Spinal cord (tissue), 9 donors: ENCODE measurements at regions not wholly inside any gene's neighbourhood (a gene's known extent, or its start where the extent isn't known, plus 50 kb on each side); places are given as distances from the start of the nearest gene placed in this dataset.

Experiments used
- DNase-seq, 6 donors: peaks; one replicate each; pipeline versions ENCODE4 v3.0.0 to v3.0.0-alpha.2; 2013 to 2015; ENCODE audit warnings: low spot score in 6 of 6, low read depth in 4 of 6
- H3K27ac ChIP-seq: one replicate; pipeline ENCODE4 v1.5.1; 2013; ENCODE audit warnings: low read depth, low read length, control low read depth
- H3K27me3 ChIP-seq: one replicate; pipeline ENCODE4 v1.6.1; 2013; ENCODE audit warnings: low read length; ENCODE audit not compliant: control insufficient read depth, insufficient read depth
- H3K36me3 ChIP-seq: one replicate; pipeline ENCODE4 v1.6.1; 2013; ENCODE audit warnings: low read length; ENCODE audit not compliant: control insufficient read depth, insufficient read depth
- H3K4me1 ChIP-seq: one replicate; pipeline ENCODE4 v1.6.1; 2013; ENCODE audit warnings: low read length; ENCODE audit not compliant: control insufficient read depth, insufficient read depth
- H3K4me3 ChIP-seq: one replicate; pipeline ENCODE4 v1.5.1; 2013; ENCODE audit warnings: low read depth, low read length, control low read depth
- H3K9me3 ChIP-seq: one replicate; pipeline ENCODE4 v1.6.1; 2013; ENCODE audit warnings: low read length; ENCODE audit not compliant: control insufficient read depth, insufficient read depth
- WGBS: methylation state at CpG from one replicate; pipeline ENCODE4 v1.1.5; 2013; ENCODE audit warnings: missing lambda C conversion rate; ENCODE audit not compliant: insufficient coverage; 5-methylcytosine and 5-hydroxymethylcytosine counted together
- donor health status: healthy.

DNA sequence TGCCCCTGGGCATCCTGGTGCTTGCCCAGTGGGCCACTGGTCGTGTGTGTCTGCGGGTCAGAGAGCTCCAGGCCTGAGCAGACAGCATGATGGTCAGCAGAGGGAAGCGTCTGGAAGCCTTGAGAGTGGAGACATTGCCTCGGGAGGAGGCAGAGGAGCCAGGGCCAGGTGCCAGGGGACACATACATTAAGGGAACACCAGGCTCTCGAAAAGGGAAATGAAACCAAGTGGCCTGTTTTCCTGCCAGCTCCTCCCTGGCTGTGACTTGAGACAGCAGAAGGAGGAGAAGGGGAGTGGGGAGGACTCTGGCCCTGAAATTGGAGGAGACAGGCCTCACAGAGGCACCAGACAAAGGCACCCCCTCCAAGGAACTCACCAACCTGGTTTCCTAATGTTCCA is 62.4 kb upstream of the LRP8 start:
- peak in 3 of 6 donors; percentile 28 to 95 (median 31) for DNase-seq
- 43% methylated on average over 4 of the region's 5 CpGs for WGBS
- no peak overlapping the region for H3K27ac ChIP-seq
- no peaks in the 10 kb centered on the region for H3K36me3 ChIP-seq
- H3K27me3 ChIP-seq, result no peaks in the 10 kb centered on the region
- no peak overlapping the region for H3K4me3 ChIP-seq
- H3K9me3 ChIP-seq, result no peaks in the 10 kb centered on the region
- H3K4me1 ChIP-seq, result peaks cover 28% of the 10 kb centered on the region

DNA sequence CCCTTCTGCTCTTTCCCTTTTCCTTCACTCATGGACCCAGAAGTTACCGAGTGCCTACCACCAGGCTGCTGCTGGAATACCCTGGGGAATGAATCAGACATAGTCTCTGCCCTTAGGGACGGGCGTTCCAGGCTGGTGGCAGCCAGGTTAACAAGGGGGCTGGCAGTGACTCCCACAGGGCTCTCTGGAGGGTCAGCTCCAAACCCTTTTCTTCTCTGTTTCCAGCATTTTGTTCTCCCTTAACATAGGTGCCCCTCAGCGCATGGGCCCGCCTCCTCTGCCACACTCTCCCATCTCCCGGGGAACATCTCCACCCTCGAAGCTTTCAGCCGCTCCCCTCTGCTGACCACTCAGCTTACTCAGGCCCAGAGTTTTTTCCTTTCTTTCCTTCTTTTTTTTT is 62.9 kb upstream of the LRP8 start:
- Histone ChIP-seq H3K4me1 (peaks cover 28% of the 10 kb centered on the region), H3K4me3 (no peak overlapping the region), H3K27ac (no peak overlapping the region), H3K9me3 (no peaks in the 10 kb centered on the region), H3K27me3 (no peaks in the 10 kb centered on the region), H3K36me3 (no peaks in the 10 kb centered on the region)
- DNase-seq, result no peak
- WGBS, result 80% methylated on average over 7 of the region's 8 CpGs

DNA sequence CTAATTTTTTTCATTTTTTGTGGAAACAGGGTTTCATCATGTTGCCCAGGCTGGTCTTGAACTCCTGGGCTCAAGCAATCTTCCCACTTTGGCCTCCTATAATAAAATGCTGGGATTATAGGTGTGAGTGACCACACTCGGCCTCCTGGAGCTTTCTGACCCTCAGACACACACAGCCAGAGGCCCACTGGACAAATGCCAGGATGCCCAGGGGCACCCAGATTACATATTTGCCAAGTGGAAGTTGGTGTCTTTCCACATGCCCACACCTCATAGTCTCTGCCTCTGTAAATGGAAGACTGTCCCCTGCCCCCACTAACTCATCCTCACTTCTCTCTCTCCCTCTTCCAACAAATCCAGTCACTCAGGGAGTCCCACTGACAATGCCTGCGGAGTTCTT is 63.4 kb upstream of the LRP8 start:
- Histone ChIP-seq H3K4me1 (peaks cover 28% of the 10 kb centered on the region), H3K27ac (no peak overlapping the region), H3K27me3 (no peaks in the 10 kb centered on the region), H3K36me3 (no peaks in the 10 kb centered on the region), H3K9me3 (no peaks in the 10 kb centered on the region), H3K4me3 (no peak overlapping the region)
- WGBS, result 86% methylated on average over 1 of the region's 2 CpGs
- DNase-seq, result no peak

DNA sequence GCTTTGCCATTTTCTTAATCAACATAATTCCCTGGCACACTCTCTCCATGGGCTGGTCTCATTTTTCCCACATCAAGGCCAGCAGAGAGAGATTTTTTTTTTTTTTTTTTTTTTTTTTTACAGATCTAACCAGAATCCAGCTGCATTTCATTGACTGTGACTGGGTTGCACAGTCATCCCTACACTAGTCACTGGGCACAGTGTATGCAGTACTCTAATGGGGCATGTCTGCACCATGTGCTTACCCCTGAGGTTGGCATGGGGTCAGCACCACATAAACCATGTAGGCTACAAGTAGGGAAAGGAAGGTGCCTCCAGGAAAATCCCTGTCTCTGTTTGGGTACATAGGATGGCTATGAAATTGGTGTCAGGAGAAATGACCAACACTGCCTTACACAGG is 64.1 kb upstream of the LRP8 start:
- Histone ChIP-seq H3K27ac (no peak overlapping the region), H3K27me3 (no peaks in the 10 kb centered on the region), H3K9me3 (no peaks in the 10 kb centered on the region), H3K36me3 (no peaks in the 10 kb centered on the region), H3K4me3 (no peak overlapping the region), H3K4me1 (peaks cover 33% of the 10 kb centered on the region)
- no peak for DNase-seq

DNA sequence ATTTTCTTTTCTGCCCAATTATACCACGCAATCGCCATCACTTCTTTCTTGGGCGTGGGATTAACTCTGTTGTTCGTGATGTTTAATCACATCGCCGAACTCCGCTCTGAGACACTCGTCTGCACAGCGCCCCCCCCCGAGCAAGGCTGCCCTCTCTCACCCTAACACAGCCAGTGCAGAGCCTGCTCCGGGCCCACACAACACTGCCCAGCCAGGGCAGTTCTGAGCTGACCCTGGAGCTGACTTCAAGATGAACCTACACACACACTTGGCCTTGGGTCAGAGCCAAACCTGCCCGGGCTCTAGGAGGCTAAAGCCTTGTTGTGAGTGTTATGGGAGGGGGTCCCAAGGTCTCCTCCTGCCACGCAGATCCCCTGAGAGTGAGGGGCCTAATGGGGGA is 64.6 kb upstream of the LRP8 start:
- Histone ChIP-seq H3K9me3 (no peaks in the 10 kb centered on the region), H3K36me3 (no peaks in the 10 kb centered on the region), H3K4me3 (no peak overlapping the region), H3K27me3 (no peaks in the 10 kb centered on the region), H3K4me1 (peaks cover 34% of the 10 kb centered on the region), H3K27ac (no peak overlapping the region)
- WGBS, result 69% methylated on average over 11 of the region's 13 CpGs
- DNase-seq, result no peak

DNA sequence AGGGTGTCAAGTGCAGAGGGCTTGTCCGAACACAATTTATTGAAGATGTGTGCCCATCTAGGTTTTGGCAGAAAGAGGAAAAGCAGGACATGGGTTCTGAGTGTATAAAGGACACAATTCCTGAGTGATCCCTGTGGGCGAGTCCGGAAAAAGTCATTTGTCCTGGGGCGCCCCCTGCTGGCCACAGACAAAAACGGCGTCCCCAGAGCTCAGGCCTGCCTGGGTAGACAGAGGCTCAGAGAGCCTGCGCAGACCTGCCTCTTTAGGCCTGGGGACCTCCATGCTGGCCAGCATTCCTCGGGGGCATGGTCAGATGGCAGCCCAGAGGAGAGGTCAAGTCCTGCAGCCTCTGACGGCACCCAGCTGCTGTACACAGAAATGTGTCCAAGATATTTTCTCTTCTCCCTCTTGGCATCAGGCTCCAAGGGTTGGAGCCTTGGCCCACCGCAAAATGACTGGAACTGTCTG is 65.5 kb upstream of the LRP8 start:
- Histone ChIP-seq H3K9me3 (no peaks in the 10 kb centered on the region), H3K36me3 (no peaks in the 10 kb centered on the region), H3K4me3 (no peak overlapping the region), H3K4me1 (peaks cover 34% of the 10 kb centered on the region), H3K27me3 (no peaks in the 10 kb centered on the region), H3K27ac (no peak overlapping the region)
- 4% methylated on average over 8 of the region's 10 CpGs for WGBS
- peak; percentile 47 to 95 (median 80) for DNase-seq

DNA sequence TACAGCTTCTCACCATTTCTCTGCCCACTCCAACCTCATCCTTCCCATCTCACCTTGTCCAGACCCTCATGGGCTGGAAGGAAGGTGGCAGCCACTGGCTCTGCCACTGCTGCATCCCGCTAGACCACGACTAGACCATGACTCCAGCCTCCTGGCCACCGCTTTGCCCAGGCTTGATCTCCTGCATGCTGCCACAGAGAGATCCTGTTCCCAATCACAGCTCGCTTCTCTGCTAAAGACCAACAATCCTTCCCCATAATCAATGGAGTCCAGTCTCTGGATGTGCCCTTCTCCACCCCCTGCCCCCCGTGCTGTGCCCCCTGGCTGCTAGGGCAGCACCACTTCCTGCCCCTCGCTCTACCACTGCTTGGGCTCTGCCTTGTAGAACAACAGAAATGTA is 64.9 kb upstream of the DMRTB1 start:
- no peaks in the 10 kb centered on the region for H3K36me3 ChIP-seq
- no peaks in the 10 kb centered on the region for H3K9me3 ChIP-seq
- WGBS, result 97% methylated on average over 4 of the region's 6 CpGs
- no peak overlapping the region for H3K4me3 ChIP-seq
- DNase-seq, result no peak
- no peaks in the 10 kb centered on the region for H3K27me3 ChIP-seq
- H3K4me1 ChIP-seq, result peaks cover 34% of the 10 kb centered on the region
- H3K27ac ChIP-seq, result no peak overlapping the region

DNA sequence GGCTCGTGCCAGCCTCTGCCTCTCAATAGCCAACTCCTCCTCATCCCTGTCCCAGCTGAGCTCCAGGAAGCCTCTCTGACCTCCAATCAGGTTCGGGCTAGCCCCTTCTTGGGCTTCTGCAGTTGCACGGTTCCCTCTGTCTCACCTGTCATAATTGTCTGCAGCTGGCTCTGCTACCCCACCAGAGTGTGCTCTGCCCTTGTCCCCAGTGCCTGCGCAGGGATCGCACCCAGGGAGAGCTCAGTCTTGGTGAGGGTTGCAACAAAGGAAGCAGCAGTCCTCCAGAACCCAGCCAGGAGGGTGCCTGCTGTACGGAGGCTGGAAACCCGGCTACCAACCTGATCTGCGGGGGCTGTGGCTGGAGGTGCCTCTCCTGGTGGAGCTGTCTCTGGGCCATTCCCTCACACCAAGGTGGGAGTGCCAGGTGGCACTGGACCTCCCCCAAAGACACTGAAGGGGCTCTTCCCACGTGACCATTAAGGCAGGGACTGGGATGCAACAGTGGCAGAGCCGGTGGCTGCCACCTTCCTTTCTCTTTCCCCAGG is 63.5 kb upstream of the DMRTB1 start:
- no peaks in the 10 kb centered on the region for H3K9me3 ChIP-seq
- H3K4me1 ChIP-seq, result peaks cover 20% of the 10 kb centered on the region
- H3K4me3 ChIP-seq, result no peak overlapping the region
- no peak overlapping the region for H3K27ac ChIP-seq
- no peak for DNase-seq
- 75% methylated on average over 9 of the region's 10 CpGs for WGBS
- H3K36me3 ChIP-seq, result no peaks in the 10 kb centered on the region
- H3K27me3 ChIP-seq, result no peaks in the 10 kb centered on the region

DNA sequence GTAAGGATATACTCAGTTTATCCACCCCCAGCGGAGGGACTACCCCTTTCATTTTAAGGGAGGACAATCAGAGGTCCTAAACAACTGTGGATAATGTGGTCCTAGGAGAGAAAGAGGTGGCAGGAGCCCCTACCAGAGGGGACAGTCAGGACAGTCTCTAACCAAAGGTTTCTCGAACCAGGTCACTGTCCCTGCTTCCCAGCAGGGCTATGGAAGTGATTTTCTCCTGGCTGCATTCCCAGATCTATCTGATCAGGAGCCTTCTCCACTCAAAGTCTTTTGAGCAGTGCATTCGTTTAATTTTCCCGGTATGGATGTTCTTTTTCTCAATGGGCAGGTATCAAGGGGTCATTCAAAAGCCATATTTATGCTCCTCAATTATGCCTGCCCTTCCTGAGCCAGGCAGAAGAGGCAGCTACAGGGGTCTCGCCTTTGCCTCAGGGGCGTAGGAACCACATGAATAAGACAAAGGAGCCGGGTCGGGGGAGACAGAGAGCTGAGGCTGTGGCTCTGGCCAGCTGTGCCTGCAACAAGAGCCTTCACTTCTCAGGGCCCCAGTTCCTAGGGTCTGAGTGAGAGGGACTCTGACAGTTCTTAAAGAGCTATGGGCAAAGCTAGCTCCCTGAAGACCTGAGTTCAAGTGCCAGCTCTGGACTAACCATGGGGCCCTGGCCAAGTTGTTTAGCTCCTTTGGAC is 62.5 kb upstream of the DMRTB1 start:
- WGBS, result 47% methylated on average over 7 of the region's 8 CpGs
- peak in 1 of 6 donors; percentile 60 for DNase-seq
- H3K4me1 ChIP-seq, result peaks cover 17% of the 10 kb centered on the region

DNA sequence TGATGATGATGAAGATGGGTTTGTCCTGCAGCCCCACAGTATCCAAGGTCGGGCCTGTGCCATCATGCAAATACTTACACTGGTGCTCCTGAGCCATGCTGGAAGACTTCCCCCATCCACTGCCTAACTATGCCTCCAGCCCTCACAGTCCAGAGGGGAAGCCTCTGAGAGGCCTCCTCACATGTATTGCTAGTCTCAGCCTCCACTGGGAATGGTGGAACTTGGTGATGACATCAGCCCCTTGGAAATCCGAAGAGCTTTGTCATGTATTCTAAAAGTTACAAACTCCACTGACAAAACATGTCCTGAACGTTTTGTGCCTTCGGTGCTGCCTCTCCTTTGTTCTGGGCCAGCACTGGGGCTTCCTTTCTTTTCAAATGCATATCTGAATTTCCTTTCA is 61.1 kb upstream of the DMRTB1 start:
- no peak for DNase-seq
- H3K9me3 ChIP-seq, result no peaks in the 10 kb centered on the region
- 51% methylated on average over 3 of the region's 4 CpGs for WGBS
- no peak overlapping the region for H3K27ac ChIP-seq
- H3K4me1 ChIP-seq, result peaks cover 12% of the 10 kb centered on the region
- H3K4me3 ChIP-seq, result no peak overlapping the region
- no peaks in the 10 kb centered on the region for H3K36me3 ChIP-seq
- H3K27me3 ChIP-seq, result no peaks in the 10 kb centered on the region

More for the DNA sequence above, 62.5 kb upstream of the DMRTB1 start:
- H3K4me3 ChIP-seq, result no peak overlapping the region
- no peaks in the 10 kb centered on the region for H3K9me3 ChIP-seq
- no peaks in the 10 kb centered on the region for H3K36me3 ChIP-seq
- H3K27me3 ChIP-seq, result no peaks in the 10 kb centered on the region
- H3K27ac ChIP-seq, result no peak overlapping the region
